OCI-LY3 (cell line): ENCODE measurements at regions not wholly inside any gene's neighbourhood (a gene's known extent, or its start where the extent isn't known, plus 50 kb on each side); places are given as distances from the start of the nearest gene placed in this dataset.

Source experiments
- H2AFZ ChIP-seq: fragments of 200-600, 300-600 bp; shearing (Covaris generic); 2 replicates; pipeline ENCODE4 v1.6.0; 2014; ENCODE audit warnings: antibody characterized with exemption, low read depth, low read length
- H3K27ac ChIP-seq: fragments of 200-600, 300-600 bp; sonication (generic); 2 replicates; pipeline ENCODE4 v1.5.1; 2014; ENCODE audit warnings: mild to moderate bottlenecking, low read length, moderate library complexity, mixed read lengths
- H3K27me3 ChIP-seq: fragments of 200-600, 300-600 bp; sonication (generic); 2 replicates; pipeline ENCODE4 v1.6.1; 2014; ENCODE audit warnings: low read depth, low read length, mixed read lengths
- H3K36me3 ChIP-seq: fragments of 200-600, 300-600 bp; sonication (generic); replicated peaks from 2 replicates; pipeline ENCODE3; 2014; ENCODE audit warnings: low read depth, low read length, mixed read lengths
- H3K4me1 ChIP-seq: fragments of 300-600, 200-600 bp; sonication (generic); 2 replicates; pipeline ENCODE4 v1.6.1; 2014; ENCODE audit warnings: low read length, mixed read lengths
- H3K4me2 ChIP-seq: fragments of 200-600, 300-600 bp; sonication (generic); 2 replicates; pipeline ENCODE4 v1.6.1; 2014; ENCODE audit warnings: low read length, mixed read lengths
- H3K4me3 ChIP-seq: fragments of 300-600, 200-600 bp; sonication (generic); 2 replicates; pipeline ENCODE4 v1.5.1; 2014; ENCODE audit warnings: antibody characterized with exemption, mild to moderate bottlenecking, low read length, moderate library complexity
- H3K79me2 ChIP-seq: fragments of 300-600, 200-600 bp; shearing (Covaris generic); 2 replicates; pipeline ENCODE4 v1.6.1; 2014; ENCODE audit warnings: mild to moderate bottlenecking, low read length, mixed read lengths
- H3K9ac ChIP-seq: fragments of 300-600, 200-600 bp; shearing (Covaris generic); 2 replicates; pipeline ENCODE4 v1.6.0; 2014; ENCODE audit warnings: mild to moderate bottlenecking, low read length, moderate library complexity
- H3K9me3 ChIP-seq: fragments of 200-600, 300-600 bp; shearing (Covaris generic); 2 replicates; pipeline ENCODE4 v1.6.1; 2014; ENCODE audit warnings: low read length, mixed read lengths; ENCODE audit not compliant: insufficient read depth
- H4K20me1 ChIP-seq: fragments of 200-600, 300-600 bp; sonication (generic); 2 replicates; pipeline ENCODE4 v1.6.1; 2016; ENCODE audit warnings: low read length, mixed read lengths; ENCODE audit not compliant: insufficient read depth
- CTCF ChIP-seq: fragments of 200-600, 300-600 bp; sonication (generic); IDR thresholded peaks from 2 replicates; pipeline ENCODE4 v1.5.1; 2014; ENCODE audit warnings: antibody characterized with exemption, low read length, low read depth
- EZH2phosphoT487 ChIP-seq: fragments of 200-600 bp; shearing (Covaris generic); IDR thresholded peaks from 2 replicates; pipeline ENCODE4 v1.6.1; 2018; ENCODE audit warnings: antibody characterized with exemption, mixed run types, low read depth

- no peak for TF ChIP-seq EZH2phosphoT487
- H3K4me2 ChIP-seq = no peak overlapping the region
- H3K9me3 ChIP-seq = no peaks in the 10 kb centered on the region
- H3K27ac ChIP-seq = no peak overlapping the region
- no peaks in the 10 kb centered on the region for H3K79me2 ChIP-seq
- H2AFZ ChIP-seq = no peak overlapping the region
- H4K20me1 ChIP-seq = no peaks in the 10 kb centered on the region
- H3K27me3 ChIP-seq = no peaks in the 10 kb centered on the region
- H3K4me1 ChIP-seq = peaks cover 2% of the 10 kb centered on the region
- no peak overlapping the region for H3K4me3 ChIP-seq
- no peak overlapping the region for H3K9ac ChIP-seq
- no peaks in the 10 kb centered on the region for H3K36me3 ChIP-seq
These were observed 58.0 kb upstream of the FMR1 start for GRCh38 chrX:147853701-147854100.

- Histone ChIP-seq H3K79me2 (no peaks in the 10 kb centered on the region), H3K4me3 (no peak overlapping the region), H3K9ac (no peak overlapping the region), H3K36me3 (no peaks in the 10 kb centered on the region), H3K27me3 (no peaks in the 10 kb centered on the region), H3K9me3 (no peaks in the 10 kb centered on the region), H2AFZ (no peak overlapping the region), H4K20me1 (no peaks in the 10 kb centered on the region), H3K4me2 (no peak overlapping the region), H3K27ac (no peak overlapping the region), H3K4me1 (no peaks in the 10 kb centered on the region)
- TF ChIP-seq EZH2phosphoT487 (no peak), CTCF (no peak)
These were observed 52.1 kb upstream of the FMR1 start for GRCh38 chrX:147859666-147860065.
